Thymus (tissue), 11 donors: ENCODE measurements at regions not wholly inside any gene's neighbourhood (a gene's known extent, or its start where the extent isn't known, plus 50 kb on each side); places are given as distances from the start of the nearest gene placed in this dataset.

Experiments
- DNase-seq, 9 donors: peaks; one replicate each; pipeline ENCODE4 v3.0.0-alpha.2; 2013; ENCODE audit warnings: low spot score in 9 of 9, low read depth in 6 of 9, missing footprints in 1 of 9
- H3K27ac ChIP-seq, 2 donors: one replicate each; pipeline ENCODE4 v1.5.1; 2013; ENCODE audit warnings: control low read depth in 1 of 2, low read depth in 1 of 2, low read length in 1 of 2, mild to moderate bottlenecking in 1 of 2, moderate library complexity in 1 of 2
- H3K27me3 ChIP-seq, 2 donors: one replicate each; pipeline ENCODE4 v1.5.1; 2013; ENCODE audit warnings: low read length in 1 of 2; ENCODE audit not compliant: control insufficient read depth in 2 of 2, insufficient read depth in 1 of 2
- H3K36me3 ChIP-seq, 2 donors: one replicate each; pipeline ENCODE4 v1.5.1; 2013; ENCODE audit warnings: low read length in 1 of 2, mild to moderate bottlenecking in 1 of 2, moderate library complexity in 1 of 2; ENCODE audit not compliant: control insufficient read depth in 2 of 2, insufficient read depth in 2 of 2
- H3K4me1 ChIP-seq, 2 donors: one replicate each; pipeline ENCODE4 v1.5.1; 2013; ENCODE audit warnings: low read length in 2 of 2; ENCODE audit not compliant: control insufficient read depth in 2 of 2, insufficient read depth in 2 of 2
- H3K4me3 ChIP-seq, 2 donors: one replicate each; pipeline ENCODE4 v1.5.1; 2013; ENCODE audit warnings: low read length in 2 of 2, control low read depth in 1 of 2, mild to moderate bottlenecking in 1 of 2
- H3K9me3 ChIP-seq, 2 donors: one replicate each; pipeline ENCODE4 v1.5.1; 2013; ENCODE audit warnings: low read length in 1 of 2, mild to moderate bottlenecking in 1 of 2; ENCODE audit not compliant: control insufficient read depth in 2 of 2, insufficient read depth in 1 of 2
- WGBS: extraction: QIAGEN DNeasy Blood & Tissue Kit; methylation state at CpG from one replicate; pipeline ENCODE4 v1.1.7; 2013; 5-methylcytosine and 5-hydroxymethylcytosine counted together
- donor health status: healthy.

DNA sequence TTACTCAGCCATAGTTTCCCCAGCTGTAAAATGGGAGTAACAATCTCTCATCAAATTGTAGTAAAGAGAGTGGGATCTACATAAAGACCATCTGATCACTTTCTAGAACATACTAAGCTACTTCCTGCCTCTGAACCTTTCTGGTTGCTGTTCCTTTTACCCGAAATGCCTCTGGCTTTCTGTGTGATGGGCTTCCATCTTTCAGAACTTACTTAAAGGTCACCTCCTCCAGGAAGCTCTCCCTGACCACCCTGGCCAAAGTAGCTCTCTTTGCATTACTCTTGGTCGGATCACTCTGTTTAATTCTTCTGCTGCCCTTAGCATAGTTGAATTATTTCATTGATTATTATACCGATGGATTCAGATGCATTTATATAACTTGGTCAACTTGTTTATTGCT is 171.0 kb downstream of the BMP7 start:
- Histone ChIP-seq H3K9me3 (no peaks in the 10 kb centered on the region), H3K27me3 (peaks cover 0 to 11% of the 10 kb centered on the region in 2 donors), H3K36me3 (no peaks in the 10 kb centered on the region), H3K27ac (no peak overlapping the region), H3K4me3 (no peak overlapping the region), H3K4me1 (no peaks in the 10 kb centered on the region)
- WGBS, result 96% methylated on average over 3 of the region's 3 CpGs
- no peak for DNase-seq

DNA sequence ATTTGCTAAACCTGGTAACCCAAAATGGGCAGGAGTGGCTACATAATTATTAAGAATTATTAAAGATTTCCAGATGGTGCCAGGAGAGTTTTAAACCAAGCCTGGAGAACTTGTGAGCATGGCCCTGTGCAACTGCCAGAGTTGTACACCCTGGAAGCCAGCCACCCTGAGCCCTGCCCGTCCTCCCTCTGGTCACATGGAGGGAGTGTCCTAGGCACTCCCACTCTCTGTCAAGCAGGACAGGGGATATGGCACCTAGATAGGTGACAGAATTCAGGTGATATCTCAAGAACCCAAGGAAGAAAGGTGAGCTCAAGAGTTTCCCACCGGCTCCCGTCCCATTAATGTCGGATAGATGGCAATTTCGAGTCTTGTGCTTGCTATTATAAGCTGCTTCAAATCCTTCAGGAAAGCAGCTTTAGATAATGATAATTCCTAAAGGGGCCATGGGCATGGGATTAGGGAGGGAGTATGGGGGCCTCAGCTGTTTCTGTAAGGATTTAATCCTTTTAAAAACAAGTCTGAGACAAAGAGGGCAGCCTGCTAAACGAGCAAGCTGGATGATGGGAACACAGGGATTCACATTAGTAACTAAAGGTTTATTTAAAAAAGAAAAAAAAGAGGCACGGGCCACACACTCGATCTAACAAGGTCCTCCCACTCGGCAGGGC is 169.1 kb downstream of the BMP7 start:
- H3K4me1 ChIP-seq, result no peaks in the 10 kb centered on the region
- no peak overlapping the region for H3K27ac ChIP-seq
- H3K4me3 ChIP-seq, result no peak overlapping the region
- H3K36me3 ChIP-seq, result no peaks in the 10 kb centered on the region
- WGBS, result 82% methylated on average over 9 of the region's 9 CpGs
- H3K9me3 ChIP-seq, result no peaks in the 10 kb centered on the region
- no peak for DNase-seq
- H3K27me3 ChIP-seq, result peaks cover 0 to 4% of the 10 kb centered on the region in 2 donors

GRCh38 chr20:57102160-57102559 is 164.3 kb downstream of the BMP7 start:
- no peak for DNase-seq
- H3K9me3 ChIP-seq, result no peaks in the 10 kb centered on the region
- 90% methylated on average over 9 of the region's 9 CpGs for WGBS
- H3K4me1 ChIP-seq, result no peaks in the 10 kb centered on the region
- no peak overlapping the region for H3K27ac ChIP-seq
- H3K36me3 ChIP-seq, result no peaks in the 10 kb centered on the region
- no peak overlapping the region for H3K4me3 ChIP-seq
- no peaks in the 10 kb centered on the region for H3K27me3 ChIP-seq

DNA sequence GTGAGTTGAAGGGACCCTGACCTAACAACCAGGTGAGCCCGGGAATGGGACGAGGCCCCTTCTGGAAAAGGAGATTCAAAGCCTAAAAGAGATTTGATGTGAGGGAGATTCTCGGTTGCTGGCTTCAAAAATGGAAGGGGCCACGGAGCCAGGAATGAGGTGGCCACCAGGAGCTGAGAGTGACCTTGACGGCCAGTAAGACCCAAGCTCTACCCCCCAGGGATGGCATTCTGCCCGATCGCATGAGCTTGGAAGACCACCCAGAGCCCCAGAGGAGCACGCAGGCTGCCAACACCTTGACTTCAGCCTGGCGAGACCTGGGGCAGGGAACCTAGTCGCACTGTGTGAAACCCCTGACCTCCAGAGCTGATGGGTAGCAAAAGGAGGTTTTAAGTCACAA is 163.9 kb downstream of the BMP7 start:
- H3K4me3 ChIP-seq, result no peak overlapping the region
- no peaks in the 10 kb centered on the region for H3K36me3 ChIP-seq
- WGBS, result 94% methylated on average over 10 of the region's 10 CpGs
- no peaks in the 10 kb centered on the region for H3K4me1 ChIP-seq
- DNase-seq, result no peak
- no peaks in the 10 kb centered on the region for H3K9me3 ChIP-seq
- H3K27ac ChIP-seq, result no peak overlapping the region
- no peaks in the 10 kb centered on the region for H3K27me3 ChIP-seq

GRCh38 chr20:57103146-57103800 is 163.2 kb downstream of the BMP7 start:
- H3K4me3 ChIP-seq, result no peak overlapping the region
- H3K36me3 ChIP-seq, result no peaks in the 10 kb centered on the region
- WGBS, result 86% methylated on average over 11 of the region's 11 CpGs
- no peaks in the 10 kb centered on the region for H3K9me3 ChIP-seq
- no peaks in the 10 kb centered on the region for H3K4me1 ChIP-seq
- H3K27me3 ChIP-seq, result no peaks in the 10 kb centered on the region
- no peak overlapping the region for H3K27ac ChIP-seq
- no peak for DNase-seq

- Histone ChIP-seq H3K4me3 (no peak overlapping the region), H3K27me3 (no peaks in the 10 kb centered on the region), H3K9me3 (no peaks in the 10 kb centered on the region), H3K27ac (no peak overlapping the region), H3K36me3 (no peaks in the 10 kb centered on the region), H3K4me1 (no peaks in the 10 kb centered on the region)
- 93% methylated on average over 11 of the region's 11 CpGs for WGBS
- DNase-seq, result no peak
Measured at GRCh38 chr20:57104113-57104512, 162.3 kb downstream of the BMP7 start.

DNA sequence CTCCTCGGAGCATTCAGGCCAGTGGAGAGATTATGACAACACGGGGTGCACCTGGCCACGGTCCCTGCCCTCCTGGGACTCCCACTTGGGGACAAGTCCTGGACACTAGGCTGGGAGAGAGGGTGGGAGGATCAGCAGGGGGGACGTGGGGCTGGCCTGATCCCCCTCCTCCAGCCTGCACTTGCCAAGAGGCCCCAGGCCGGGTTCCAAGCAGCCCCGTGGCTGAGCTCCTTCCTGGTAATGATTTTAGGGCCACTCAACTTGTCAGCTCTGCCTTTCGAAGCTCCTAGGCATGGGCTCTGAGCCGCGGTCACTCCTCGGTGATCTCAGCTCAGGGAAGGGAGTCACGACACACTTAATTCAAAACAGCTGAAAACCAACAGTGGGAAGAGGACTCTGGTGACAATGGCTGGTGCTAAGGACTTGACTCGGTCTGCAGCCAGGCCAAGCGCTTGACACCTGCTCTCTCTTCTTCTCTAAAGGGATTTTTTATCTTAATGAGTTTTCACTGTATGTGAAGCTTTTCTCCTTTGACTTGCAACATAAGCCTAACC is 161.7 kb downstream of the BMP7 start:
- Histone ChIP-seq H3K27ac (no peak overlapping the region), H3K36me3 (no peaks in the 10 kb centered on the region), H3K4me1 (no peaks in the 10 kb centered on the region), H3K9me3 (no peaks in the 10 kb centered on the region), H3K27me3 (no peaks in the 10 kb centered on the region), H3K4me3 (no peak overlapping the region)
- no peak for DNase-seq
- WGBS, result 70% methylated on average over 13 of the region's 13 CpGs

DNA sequence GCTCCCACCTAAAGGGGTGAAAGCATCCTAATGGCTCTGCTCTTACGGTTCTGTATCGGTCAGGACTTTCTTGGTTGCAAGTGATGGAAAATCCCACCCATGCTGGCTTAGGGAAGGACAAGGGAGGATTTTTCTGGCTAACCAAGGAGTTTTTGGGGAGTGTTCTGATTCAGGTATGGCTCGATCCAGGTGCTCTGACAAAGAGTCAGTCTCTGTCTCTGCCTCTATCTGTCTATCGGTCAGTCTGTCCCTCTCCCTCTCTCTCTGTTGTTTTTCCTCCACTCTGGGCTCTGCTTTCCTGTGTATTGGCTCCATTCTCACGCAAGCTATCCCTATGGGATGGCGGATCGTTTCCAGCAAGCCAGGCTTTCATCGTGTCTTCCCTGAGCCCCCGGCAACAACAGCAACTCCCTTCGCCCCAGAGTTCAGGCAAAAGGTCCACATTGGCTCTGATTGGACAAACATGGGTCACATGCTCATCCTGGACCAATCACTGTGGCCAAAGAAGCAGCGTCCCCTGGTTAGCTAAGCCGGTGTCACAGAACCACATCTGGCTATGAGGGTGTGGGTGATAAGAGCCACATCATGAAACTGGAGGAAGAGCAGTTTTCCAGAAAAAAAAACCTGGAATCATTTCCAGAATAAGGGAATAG is 160.3 kb downstream of the BMP7 start:
- Histone ChIP-seq H3K27me3 (no peaks in the 10 kb centered on the region), H3K27ac (no peak overlapping the region), H3K36me3 (no peaks in the 10 kb centered on the region), H3K9me3 (no peaks in the 10 kb centered on the region), H3K4me1 (no peaks in the 10 kb centered on the region), H3K4me3 (no peak overlapping the region)
- no peak for DNase-seq
- 95% methylated on average over 12 of the region's 12 CpGs for WGBS

GRCh38 chr20:57106692-57107091 is 159.7 kb downstream of the BMP7 start:
- Histone ChIP-seq H3K4me1 (no peaks in the 10 kb centered on the region), H3K4me3 (no peak overlapping the region), H3K9me3 (no peaks in the 10 kb centered on the region), H3K36me3 (no peaks in the 10 kb centered on the region), H3K27me3 (no peaks in the 10 kb centered on the region), H3K27ac (no peak overlapping the region)
- 15% methylated on average over 4 of the region's 4 CpGs for WGBS
- no peak for DNase-seq
